D721Med (cell line): ENCODE measurements at regions not wholly inside any gene's neighbourhood (a gene's known extent, or its start where the extent isn't known, plus 50 kb on each side); places are given as distances from the start of the nearest gene placed in this dataset.

Experiments used
- DNase-seq: peaks from one replicate; pipeline ENCODE4 v3.0.0; 2011; ENCODE audit warnings: low spot score; ENCODE audit not compliant: insufficient read length
- FAIRE-seq: peaks from 2 replicates; lab custom pipeline; 2011; peaks lifted over from hg19 to GRCh38; lab: Jason Lieb, UNC
- TF ChIP-seq, protein P1 (sequence below): IDR thresholded peaks from 2 replicates; pipeline ENCODE4 v1.5.1; 2012; ENCODE audit warnings: mild to moderate bottlenecking, control low read depth; ENCODE audit not compliant: insufficient read depth; ENCODE audit errors: missing control alignments

DNA sequence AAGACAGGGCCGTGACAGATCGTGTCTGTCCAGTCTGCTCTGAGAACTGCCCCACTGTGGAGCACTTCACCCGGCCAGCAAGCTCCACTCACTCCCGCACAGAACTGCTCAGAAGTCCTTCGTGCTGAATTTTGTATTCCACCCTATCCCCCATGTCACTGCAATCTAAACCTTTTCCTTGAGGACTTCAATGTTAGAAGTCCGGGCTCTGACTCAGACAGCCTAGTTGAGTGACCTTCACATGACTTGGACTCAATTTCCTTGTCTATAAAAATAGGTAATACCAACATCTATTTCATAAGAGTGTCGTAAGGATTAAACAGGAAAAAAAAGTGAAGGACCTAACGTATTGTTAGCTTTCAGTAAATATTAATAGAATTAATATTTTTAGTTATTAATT lies 161.6 kb downstream of the QRSL1 start:
- TF ChIP-seq, protein P1, sequence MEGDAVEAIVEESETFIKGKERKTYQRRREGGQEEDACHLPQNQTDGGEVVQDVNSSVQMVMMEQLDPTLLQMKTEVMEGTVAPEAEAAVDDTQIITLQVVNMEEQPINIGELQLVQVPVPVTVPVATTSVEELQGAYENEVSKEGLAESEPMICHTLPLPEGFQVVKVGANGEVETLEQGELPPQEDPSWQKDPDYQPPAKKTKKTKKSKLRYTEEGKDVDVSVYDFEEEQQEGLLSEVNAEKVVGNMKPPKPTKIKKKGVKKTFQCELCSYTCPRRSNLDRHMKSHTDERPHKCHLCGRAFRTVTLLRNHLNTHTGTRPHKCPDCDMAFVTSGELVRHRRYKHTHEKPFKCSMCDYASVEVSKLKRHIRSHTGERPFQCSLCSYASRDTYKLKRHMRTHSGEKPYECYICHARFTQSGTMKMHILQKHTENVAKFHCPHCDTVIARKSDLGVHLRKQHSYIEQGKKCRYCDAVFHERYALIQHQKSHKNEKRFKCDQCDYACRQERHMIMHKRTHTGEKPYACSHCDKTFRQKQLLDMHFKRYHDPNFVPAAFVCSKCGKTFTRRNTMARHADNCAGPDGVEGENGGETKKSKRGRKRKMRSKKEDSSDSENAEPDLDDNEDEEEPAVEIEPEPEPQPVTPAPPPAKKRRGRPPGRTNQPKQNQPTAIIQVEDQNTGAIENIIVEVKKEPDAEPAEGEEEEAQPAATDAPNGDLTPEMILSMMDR = no peak
- no peak for DNase-seq
- FAIRE-seq = no peak

DNA sequence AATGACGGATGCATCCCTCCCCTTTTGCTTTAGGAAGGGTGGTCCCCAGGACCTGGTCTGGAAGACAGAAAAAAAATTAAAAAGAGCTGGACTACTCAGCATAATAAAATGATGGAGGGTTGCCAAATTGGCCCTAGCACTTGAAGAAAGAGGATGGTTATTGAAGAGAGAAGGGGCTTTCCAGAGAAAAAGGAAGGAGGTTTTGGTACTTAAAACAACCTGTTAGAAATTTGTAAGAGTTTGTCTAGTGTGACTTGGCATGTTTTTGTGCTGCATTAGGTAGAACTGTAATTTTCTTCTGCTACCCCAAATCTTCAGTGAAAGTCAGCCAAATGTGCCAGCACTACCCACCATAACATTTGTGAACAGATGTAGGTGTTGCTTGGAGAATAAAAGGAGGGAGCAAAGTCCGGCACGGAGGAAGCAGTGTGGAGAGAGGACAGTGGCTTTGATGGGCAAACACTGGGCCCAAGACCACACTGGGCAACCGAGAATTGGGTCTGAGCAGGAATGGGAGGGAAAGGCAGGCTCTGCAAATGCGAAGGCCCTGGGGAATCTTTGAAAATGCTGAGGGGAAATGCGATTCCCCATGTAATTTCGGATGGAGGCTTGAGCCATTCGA lies 160.9 kb downstream of the QRSL1 start:
- FAIRE-seq (no peak), DNase-seq (no peak)
- TF ChIP-seq, protein P1 = no peak

DNA sequence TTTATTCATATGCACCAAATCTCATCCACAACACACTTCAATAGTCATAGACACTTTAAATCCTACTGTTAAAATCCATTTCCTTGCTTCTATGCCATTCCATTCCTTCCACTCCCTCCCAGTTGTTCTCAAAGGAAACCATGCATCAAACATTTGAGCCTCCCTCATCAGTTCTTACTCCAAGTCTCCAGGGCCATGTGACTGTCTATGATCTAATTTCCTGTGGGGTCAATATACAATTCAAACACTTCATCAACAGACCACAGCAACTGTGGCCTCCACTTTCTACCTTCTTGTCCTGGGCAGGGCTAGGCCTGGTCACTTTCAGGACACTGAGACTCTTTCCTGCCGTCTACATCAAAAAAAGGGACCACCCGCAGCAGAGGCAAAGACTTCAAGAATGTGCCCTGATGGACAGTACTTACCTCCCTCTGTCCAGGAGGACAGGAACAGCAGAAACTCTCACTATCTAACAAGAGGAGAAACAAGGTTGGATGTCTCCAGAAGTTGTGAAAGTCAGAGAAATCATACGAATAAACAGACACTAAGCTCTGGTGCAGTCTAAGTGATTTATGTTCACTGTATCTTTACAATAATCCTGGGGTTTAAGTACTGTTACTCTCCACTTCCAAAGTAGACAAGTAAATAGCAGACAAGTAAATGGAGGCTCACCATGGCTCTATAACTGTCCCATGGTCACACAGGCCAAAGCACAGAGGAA lies 160.2 kb downstream of the QRSL1 start:
- TF ChIP-seq, protein P1 = no peak
- FAIRE-seq (no peak), DNase-seq (no peak)

DNA sequence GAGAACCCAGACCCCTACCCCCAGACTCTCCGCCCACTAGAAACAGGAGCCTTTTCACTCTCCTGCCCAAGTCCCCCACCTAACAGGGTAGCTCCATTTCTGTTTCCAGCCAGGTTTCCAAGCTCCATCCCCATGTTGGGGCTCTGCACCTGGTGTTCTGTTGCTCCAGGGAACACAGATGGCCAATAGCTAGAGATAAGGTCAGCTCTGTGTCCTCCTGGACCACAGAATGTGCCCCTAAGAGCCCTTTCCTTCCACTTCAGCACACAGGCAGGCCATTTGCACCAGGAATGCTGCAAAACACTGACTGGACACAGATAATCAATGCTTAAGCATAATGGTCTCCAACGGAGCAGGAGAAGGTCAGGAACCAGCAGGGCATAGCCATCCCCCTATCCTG lies 159.4 kb downstream of the QRSL1 start:
- no peak for DNase-seq
- TF ChIP-seq, protein P1 = no peak
- FAIRE-seq = no peak

DNA sequence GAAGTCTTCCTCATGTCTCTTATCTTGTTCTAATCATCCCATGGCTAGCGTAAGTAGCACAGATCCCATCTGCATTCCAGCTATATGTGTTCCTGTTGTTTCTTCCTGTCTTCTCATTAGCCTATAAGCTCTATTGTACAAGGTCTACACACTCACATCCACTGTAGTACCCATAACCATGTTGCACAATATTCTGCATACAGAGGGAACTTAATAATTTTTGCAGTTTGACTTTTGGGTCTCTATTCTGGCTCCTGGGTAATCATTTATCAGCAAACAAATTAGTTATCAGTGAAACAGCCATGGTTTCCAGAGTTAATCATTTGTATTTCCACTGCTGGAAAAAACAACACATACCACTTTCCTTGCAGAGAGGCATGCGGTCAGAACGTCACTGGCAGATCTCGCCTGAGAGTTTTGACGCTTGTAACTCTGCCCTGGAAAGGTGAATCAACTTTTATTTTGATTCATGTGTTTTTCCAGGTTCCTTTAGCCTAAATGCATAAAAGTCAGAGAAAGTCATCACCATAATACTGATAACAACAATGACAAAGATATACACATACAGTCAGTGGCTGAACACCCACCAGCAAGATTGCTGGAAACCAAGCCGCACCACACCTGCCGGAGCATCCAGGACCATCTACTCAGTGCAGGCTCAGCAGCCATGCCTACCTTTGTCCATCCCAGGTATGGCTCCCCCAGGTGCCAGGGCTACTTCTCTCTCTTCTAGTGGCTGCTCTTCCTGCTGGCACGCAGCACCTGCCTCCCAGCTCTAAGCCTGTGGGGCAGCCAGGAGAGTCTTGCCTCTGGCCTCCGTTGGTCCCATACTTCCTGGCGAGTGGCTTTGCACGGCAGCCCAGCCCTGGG lies 158.2 kb downstream of the QRSL1 start:
- no peak for FAIRE-seq

DNA sequence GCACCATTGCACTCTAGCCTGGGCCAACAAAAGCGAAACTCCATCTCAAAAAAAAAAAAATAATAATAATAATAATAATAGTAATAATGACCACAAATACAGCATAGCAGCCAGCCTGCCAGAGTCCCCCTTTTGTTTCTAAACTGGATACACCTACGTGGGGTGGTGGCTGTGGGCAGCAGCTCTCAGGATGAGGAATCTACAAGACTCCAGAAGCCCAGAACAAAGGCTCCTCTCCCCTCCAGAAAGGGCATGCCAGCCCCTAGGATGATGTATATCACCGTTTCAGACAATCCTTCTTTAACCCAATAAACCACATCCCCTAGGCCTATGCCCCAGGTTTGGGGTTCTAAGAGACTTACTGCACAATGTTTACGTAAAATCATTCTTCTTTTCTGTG lies 155.9 kb downstream of the QRSL1 start:
- no peak for FAIRE-seq

More for the DNA sequence above, 158.2 kb downstream of the QRSL1 start:
- DNase-seq = no peak
- TF ChIP-seq, protein P1 = no peak

More for the DNA sequence above, 155.9 kb downstream of the QRSL1 start:
- TF ChIP-seq, protein P1 = no peak
- DNase-seq = no peak
